G401 (cell line): ENCODE measurements at regions not wholly inside any gene's neighbourhood (a gene's known extent, or its start where the extent isn't known, plus 50 kb on each side); places are given as distances from the start of the nearest gene placed in this dataset.
"Not testable (repeated sequence)": the region's sequence is repeated elsewhere in the genome, so short reads cannot be mapped to it uniquely, and the experiment has no call there.

Experiments used
- DNase-seq: peaks from one replicate; pipeline ENCODE4 v3.0.0-alpha.2; 2015; ENCODE audit warnings: low spot score
- in situ Hi-C: cut with HindIII; loops from 2 replicates; pipeline ENCODE4 v1.10.0; 2016; ENCODE audit warnings: low sequenced_read_pairs, mixed read lengths

DNA sequence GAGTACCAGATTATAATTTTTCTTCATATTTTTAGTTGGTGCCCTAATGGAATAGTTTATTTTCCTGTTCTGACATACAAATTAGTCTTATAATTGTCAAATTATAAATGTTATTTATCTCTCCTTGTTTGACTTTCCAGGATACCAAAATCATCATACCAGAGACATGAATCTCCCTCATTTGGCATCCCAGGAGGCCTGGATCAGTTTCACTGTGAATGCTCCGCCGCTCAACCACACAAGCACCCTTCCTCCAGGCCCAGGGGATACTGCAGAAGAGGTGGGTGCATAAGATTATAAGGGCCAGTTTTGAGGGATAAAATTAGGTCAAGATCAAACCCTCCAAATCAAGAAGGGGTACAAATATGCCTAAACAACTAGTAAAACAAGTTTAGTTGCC is 1229.3 kb downstream of the CDH12 start:
- DNase-seq = no peak
- in situ Hi-C loops = no loop called here

DNA sequence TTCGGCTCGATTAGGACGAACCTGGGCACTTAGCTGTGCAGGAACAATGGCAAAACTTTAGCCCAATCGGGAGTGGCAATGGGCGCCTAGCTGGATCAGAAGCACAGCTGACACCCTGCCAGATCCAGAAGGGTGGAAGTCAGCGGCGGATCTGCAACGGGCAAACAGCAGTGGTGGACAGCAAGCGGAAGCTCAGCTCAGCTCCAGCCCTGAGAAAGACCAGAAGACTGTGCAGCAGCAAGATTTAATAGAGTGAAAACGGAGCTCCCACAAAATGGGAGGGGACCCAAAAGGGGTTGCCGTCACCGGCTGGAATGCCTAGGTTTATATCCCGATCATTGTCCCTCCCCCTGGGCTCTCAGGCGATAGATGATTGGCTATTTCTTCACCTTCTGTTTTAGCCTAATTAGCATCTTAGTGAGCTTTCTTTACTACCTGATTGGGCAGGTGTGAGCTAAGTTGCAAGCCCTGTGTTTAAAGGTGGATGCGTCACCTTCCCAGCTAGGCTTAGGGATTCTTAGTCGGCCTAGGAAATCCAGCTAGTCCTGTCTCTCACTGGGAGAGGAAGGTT is 1237.9 kb downstream of the CDH12 start:
- in situ Hi-C loops = no loop called here
- no peak for DNase-seq

DNA sequence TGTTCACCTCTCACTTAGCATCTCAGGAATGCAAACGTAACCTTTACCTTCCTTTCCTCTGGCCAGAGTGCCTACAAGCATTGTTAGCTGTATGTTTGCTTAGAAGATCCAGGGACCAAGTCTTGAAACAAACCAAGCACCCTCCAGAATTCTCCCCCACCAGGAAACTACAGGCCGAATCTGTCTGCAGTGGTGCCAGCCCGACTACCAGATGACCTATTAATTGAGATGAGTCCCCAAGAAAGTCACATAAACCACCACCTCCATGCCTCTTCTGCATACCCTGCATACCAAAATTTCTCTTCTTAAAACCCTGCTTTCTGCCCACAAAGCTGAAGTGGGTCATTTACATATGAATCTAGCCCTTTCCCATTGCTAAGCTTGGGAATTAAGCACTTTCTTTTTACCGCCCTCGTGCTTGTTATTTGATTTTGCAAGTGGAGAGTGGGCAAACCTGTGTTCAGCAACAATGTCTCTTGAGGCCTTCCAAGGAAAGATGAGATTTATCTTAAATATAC is 1239.1 kb downstream of the CDH12 start:
- in situ Hi-C loops = no loop called here
- no peak for DNase-seq

DNA sequence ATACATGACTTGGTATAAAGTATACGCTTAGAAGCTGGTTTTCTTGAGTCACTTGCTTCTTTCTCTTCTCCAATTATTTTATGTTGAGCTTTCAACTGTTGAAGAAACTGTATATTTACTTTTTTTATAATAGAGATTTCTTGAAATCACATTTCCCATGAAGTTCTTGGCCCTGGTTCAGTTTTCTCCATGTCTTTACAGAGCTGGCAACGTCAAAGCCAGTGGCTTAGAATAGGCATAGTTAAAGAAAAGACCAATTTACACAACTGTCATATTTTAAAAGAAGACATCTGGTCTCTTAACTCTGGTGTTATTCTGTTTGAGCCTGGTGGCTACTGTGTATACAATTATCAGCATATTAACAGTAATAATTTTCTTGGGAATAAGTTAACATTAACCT is 1249.3 kb downstream of the CDH12 start:
- in situ Hi-C loops = no loop called here
- no peak for DNase-seq

DNA sequence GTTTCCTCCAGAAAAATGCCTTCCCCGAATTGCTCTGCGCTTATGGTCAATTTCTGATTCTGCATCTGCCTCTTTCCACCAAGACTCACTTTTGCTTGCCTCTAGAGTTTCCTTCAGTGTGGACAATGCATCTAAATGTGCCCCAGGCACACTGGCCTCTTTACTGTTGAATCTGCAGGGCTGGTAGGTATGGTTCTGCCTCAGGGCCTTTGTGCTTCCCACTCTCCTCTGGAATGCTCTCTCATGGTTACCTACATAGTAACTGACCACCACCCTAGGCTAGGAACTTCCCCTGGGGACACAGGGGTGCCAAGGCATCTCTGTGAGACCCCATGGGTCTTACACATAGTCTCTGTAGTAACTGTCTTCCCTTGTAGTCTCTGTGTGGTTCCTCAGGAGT is 1258.6 kb downstream of the CDH12 start:
- in situ Hi-C loops = no loop called here
- no peak for DNase-seq

DNA sequence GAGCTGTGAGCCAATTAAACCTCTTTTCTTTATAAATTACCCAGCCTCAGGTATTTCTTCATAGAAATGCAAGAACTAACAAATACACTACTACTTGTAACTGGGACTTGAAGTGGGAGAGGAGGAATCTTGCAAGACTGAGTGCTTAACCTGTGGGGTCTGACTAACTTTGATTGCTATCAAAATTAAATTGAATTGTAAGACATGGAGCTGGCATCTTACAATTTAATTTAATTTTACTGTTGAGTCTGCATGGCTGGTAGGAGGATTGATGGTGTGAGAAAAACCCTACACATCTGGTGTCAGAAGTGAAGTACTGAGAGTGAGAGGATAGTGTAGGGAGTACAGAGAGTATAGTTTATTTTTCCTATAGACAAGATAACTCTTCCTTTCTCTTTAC is 1259.9 kb downstream of the CDH12 start:
- in situ Hi-C loops = no loop called here
- DNase-seq = no peak

DNA sequence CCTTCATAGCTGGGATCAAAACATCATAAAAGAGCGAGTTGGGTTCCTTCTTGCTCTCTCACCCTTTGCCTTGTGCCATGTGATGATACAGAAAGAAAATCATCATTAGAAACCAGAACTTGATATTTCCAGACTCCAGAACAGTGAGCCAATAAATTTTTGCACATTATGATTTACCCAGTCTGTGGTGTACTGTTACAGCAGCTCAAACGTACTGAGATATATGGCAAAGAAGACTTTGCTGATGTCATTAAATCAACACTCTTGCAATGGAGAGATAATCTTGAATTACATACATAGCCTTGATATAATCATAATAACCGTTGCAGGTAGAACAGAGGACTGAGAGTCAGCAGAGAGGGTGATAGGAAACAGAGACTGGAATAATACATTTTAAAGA is 1271.6 kb downstream of the CDH12 start:
- DNase-seq = no peak
- in situ Hi-C loops = no loop called here

DNA sequence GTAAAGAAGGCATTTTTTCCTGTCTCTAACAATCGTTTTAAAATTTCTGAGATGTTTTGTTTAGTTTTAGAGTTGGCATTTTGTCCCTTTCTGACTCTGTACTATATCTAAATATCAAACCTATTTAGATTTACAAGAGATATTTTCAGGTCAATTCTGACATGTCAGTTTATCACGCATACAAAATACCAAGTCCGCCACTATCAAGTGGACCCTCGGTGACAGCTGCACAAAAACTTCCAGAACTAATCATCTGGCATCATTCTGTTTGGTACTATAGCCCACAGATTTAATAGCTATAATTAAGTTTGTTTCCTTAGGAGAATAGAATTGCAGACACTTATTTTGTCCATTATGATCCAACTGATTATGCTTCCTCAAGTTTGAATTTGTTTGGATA is 1278.2 kb downstream of the CDH12 start:
- no peak for DNase-seq

DNA sequence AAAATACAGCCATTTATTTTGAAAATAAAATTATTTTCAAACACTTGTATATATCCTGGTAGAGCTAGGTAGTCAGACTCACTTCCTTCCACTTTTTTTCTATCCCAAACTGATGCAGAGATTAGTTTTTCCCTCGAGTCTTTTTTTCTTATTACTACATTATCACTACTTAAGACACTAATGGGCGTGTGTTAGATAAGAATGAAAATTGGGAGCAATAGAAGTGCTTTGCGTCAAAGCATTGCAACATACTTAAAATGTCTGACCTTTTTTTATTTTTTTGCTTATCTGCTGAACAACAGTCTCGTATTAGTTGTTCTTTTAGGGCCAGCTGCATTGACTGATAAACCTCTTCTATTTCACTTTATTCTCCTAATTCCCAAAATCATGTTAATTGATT is 1278.7 kb downstream of the CDH12 start:
- in situ Hi-C loops = no loop called here
- DNase-seq = no peak

More for the DNA sequence above, 1278.2 kb downstream of the CDH12 start:
- in situ Hi-C loops = no loop called here

DNA sequence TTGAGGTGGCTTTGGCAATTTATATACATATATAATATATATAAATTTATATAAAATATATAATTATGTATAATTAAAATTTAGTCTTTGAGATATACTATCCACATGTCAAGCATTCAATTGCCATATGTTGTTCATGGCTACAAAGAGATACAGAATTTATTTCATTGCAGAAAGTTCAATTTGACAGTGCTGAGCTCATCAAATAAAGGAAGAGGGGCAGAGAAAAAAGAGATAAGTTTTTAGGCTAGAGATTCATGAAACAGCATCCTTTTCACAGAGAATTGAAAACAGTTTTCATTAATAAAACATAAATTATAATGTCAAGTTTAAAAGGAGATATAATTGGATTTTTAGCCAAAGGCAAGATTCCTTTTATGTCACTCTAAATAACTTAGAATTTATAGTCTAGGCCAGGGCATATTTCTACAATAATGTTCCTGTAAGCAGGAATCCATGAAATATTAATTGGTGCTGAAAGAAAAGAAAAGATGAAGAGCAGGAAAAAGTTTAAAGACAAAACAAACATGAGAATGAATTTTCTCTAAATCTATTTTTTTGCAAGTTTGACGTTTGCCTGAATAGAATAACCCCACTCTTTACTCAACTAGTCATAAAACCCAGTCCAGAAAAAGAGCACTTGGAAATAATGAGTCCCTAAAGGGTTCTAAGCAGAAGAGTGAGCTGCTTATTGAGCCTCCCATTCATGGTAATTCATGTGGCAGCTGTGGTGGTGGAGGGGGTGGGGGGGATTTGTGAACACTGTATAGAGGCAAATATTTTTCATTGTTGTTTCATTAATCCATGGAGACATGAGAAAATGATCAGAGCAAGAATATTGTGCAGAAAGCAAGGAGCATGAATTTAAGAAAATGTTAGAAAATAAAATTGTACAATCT is 1279.5 kb downstream of the CDH12 start:
- DNase-seq = no peak
- in situ Hi-C loops = no loop called here

DNA sequence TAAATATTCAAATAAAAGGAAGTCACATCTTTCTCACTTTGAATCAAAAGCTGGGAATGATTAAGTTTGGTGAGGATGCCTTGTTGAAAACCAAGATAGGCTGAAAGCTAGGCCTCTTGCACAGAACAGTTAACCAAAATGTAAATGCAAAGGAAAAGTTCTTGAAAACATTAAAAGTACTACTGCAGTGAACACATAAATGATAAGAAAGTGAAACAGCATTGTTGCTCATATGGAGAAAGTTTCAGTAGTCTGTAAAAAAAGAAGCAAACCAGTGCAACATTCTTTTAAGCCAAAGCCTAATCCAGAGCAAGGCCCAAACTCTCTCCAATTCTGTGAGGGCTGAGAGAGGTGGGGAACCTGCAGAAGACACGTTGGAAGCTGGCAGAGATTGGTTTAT is 1281.9 kb downstream of the CDH12 start:
- DNase-seq, in situ Hi-C loops: not testable (repeated sequence)

DNA sequence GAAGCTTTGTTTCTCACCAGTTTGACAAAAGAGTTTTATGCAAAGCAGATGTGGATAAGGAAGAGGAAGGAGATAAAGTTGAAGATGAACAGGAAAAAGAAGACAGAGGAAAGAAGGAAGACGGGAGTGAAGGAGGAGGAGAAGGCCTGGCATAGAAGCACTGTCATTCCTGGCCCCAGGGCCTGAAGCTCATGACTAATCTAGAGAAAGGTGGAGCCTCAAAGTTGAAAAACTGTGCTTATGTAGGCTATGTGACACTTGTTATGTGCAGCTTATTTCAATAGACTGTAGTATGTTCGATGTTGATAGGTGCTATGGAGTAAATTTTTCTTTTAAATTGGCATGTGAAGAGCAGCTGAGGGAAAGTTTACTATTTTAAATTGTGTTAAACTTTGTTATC is 1294.0 kb downstream of the CDH12 start:
- DNase-seq, in situ Hi-C loops: not testable (repeated sequence)

DNA sequence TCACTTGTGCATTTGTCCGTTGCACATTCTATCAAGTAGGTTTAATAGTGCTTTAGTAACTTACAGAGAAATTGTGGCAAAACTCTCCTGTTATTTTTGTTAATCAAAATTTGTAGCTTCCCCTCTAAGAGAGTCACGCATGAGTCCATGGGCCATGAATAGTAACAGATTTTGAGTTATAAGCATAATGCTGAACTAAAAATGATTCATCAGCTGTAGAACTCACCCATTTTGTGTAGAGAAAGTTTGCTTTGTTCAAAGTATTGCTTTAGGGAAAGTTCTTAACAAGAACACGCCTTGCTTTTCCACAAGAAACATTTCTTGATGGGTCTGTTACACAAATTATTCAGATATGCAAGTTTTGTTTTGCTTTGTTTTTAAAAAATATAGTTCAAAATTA is 1300.9 kb downstream of the CDH12 start:
- DNase-seq, in situ Hi-C loops: not testable (repeated sequence)

DNA sequence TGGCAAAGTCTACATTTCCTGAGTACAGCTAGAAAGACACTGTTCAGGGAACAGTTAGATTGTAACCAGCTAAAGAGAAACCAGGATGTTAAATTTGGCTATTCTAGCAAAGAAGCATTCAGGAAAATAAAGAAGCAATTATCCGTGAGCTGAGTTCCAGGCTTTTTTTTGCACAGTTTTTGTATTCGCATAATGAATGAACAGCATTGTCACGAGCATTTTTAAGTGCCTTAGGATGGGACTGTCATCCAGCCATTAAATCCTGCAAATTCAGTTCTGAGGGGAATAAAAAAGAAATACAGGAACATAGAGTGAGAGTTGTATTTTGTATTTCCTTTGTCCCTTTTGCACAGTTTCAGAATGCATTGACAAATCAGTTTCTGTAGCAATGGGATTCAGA is 1302.2 kb downstream of the CDH12 start:
- in situ Hi-C loops, DNase-seq: not testable (repeated sequence)

DNA sequence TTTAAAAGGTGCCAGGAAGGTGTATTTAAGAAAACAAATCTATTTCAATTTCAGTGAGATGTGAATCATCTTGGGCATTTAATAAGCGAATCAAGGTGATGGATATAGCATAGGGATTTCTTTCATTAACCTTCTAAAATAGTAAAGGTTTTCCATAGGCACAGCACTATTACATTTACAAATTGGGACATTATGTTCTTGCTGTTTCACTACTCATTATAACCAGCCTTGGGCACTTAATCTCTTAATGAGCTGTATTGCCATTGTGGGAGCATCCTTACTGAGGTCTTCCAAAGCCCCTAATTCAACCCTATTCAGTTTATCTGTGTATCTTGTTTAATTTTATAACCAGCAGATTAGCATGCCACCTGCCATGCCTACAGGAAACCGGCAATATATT is 1305.5 kb downstream of the CDH12 start:
- DNase-seq, in situ Hi-C loops: not testable (repeated sequence)

DNA sequence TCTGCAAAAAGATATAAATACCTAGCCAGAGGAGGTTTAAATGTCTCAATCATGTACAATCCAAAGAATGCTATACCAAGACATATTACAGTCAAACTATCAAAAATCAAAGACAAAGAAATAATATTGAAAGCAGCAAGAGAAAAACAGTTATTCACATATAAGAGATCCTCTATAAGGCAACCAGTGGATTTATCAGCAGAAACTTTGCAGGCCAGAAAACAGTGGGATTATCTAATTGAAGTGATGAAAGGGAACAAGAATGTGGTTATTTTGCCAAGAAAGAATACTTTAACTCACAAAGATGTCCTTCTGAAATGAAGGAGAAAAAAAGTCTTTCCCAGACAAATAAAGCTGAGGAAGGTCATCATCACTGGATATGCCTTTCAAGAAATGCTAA is 1318.0 kb downstream of the CDH12 start:
- in situ Hi-C loops = not testable (repeated sequence)

DNA sequence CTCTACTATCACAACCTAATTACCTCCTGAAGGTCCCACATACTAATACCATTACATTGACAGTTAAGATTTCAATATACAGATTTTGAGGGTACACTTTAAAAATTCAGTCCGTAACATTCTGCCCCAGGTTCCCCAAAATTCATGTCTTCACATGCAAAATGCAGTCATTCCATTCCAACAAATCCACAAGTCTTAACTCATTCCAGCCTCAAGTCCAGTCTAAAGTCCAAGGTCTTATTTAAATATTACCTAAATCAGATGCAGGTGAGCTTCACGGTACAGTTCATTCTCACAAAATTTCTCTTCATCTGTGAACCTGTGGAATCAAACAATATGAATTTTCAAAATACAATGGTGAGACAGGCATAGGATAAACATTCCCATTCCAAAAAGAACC is 1332.0 kb downstream of the CDH12 start:
- DNase-seq, in situ Hi-C loops: not testable (repeated sequence)

More for the DNA sequence above, 1318.0 kb downstream of the CDH12 start:
- DNase-seq = not testable (repeated sequence)

DNA sequence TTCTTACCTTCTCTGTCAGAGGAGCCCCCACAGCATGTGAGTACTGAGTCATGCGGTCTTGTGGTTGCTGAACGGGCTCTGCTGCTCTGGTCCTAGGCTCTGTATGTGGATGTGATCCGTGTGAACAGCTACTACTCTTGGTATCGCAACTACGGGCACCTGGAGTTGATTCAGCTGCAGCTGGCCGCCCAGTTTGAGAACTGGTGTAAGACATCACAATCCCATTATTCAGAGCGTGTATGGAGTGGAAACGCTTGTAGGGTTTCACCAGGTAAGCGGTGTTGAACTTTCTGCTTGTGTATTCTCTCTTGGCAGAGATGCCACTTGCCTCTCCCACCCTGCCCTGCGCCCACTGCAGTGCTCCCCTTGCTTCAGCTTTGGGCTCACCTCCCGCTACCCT is 1356.2 kb downstream of the CDH12 start:
- in situ Hi-C loops, DNase-seq: not testable (repeated sequence)

DNA sequence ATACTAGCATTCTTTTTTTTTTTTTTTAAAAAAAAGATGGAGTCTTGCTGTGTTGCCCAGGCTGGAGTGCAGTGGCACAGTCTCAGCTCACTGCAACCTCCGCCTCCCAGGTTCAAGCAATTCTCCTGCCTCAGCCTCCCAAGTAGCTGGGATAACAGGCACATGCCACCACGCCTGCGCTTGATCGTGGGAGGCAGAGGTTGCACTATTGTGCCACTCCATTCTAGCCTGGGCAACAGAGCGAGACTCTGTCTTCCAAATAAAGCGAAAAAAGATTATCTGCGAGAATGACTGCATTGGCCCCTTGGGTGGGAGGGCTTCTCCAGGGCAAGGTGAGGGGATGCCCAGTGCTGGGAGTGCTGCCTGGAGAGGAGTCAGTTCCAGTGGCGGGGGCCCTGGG is 1357.1 kb downstream of the CDH12 start:
- in situ Hi-C loops, DNase-seq: not testable (repeated sequence)

DNA sequence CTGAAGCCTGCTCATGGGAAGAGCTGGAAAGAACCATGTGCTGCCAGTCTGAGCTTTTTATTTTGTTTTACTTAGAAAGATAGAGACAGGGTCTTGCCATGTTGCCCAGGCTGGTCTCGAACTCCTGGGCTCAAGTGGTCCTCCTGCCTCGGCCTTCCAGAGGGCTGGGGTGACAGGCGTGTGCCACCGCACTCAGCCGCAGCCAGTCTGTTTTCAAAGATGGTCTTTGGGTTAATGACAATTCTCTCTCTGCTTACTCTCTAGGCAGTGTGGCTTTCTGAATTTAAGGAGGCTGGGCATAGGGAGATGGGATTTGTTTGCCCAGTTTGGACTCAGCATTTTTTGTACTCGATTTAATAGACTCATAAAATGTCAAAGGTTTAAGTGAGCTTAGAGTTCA is 1357.9 kb downstream of the CDH12 start:
- in situ Hi-C loops, DNase-seq: not testable (repeated sequence)
